ENCODE measurements at regions not wholly inside any gene's neighbourhood (a gene's known extent, or its start where the extent isn't known, plus 50 kb on each side); places are given as distances from the start of the nearest gene placed in this dataset.

- Histone ChIP-seq H3K27ac (ENCODE audit: low read length, poor library complexity, severe bottlenecking) (no peak overlapping the region), H2AFZ (ENCODE audit: low read depth, low read length) (no peak overlapping the region), H3K18ac (ENCODE audit: low read depth in 1 of 2, low read length in 2 of 2) (no peak overlapping the region), H3K4me2 (ENCODE audit: low read length, poor library complexity, severe bottlenecking) (no peak overlapping the region), H2BK15ac (ENCODE audit: low read depth, poor library complexity, severe bottlenecking) (no peak overlapping the region), H3K4me1 (ENCODE audit: control insufficient read depth, insufficient read depth, low read depth, low read length) (no peaks in the 10 kb centered on the region), H3K14ac (ENCODE audit: low read length in 2 of 2) (no peak overlapping the region), H2BK5ac (ENCODE audit: low read depth, low read length, poor library complexity, severe bottlenecking) (no peak overlapping the region), H3K27me3 (ENCODE audit: control insufficient read depth in 1 of 2, insufficient read depth in 1 of 2, low read length in 2 of 2) (peaks cover 0 to 30% of the 10 kb centered on the region in 2 experiments), H2BK12ac (ENCODE audit: low read length in 2 of 2) (no peak overlapping the region), H3K4me3 (ENCODE audit: insufficient read depth in 1 of 2, low read depth in 1 of 2, low read length in 2 of 2) (no peak overlapping the region), H3K79me1 (replicated peaks; ENCODE audit: low read length, poor library complexity, severe bottlenecking) (no peaks in the 10 kb centered on the region), H2AK5ac (ENCODE audit: low read length, severe bottlenecking) (no peak overlapping the region), H3K36me3 (ENCODE audit: control insufficient read depth in 1 of 2, insufficient read depth in 2 of 2, low read depth in 1 of 2, low read length in 2 of 2) (no peaks in the 10 kb centered on the region), H3K9me3 (ENCODE audit: control insufficient read depth, low read length) (no peaks in the 10 kb centered on the region), H2BK120ac (ENCODE audit: low read depth, low read length) (no peak overlapping the region), H3K9ac (ENCODE audit: low read length) (no peak overlapping the region), H3K23ac (ENCODE audit: low read length in 2 of 2) (no peak overlapping the region), H3K4ac (ENCODE audit: low read depth in 1 of 2, low read length in 2 of 2) (no peak overlapping the region), H4K8ac (ENCODE audit: low read length) (no peak overlapping the region), H4K91ac (ENCODE audit: low read length) (no peak overlapping the region)
- no peak for DNase-seq
- WGBS, result 69% methylated on average over 2 of the region's 3 CpGs
These were observed 126.6 kb upstream of the PTPRT start for GRCh38 chr20:43316271-43316670.

- no peak overlapping the region for H3K18ac ChIP-seq (ENCODE audit: low read depth in 1 of 2, low read length in 2 of 2)
- peaks cover 9% of the 10 kb centered on the region for H3K9me3 ChIP-seq (ENCODE audit: control insufficient read depth, low read length)
- no peak for DNase-seq
- H4K8ac ChIP-seq (ENCODE audit: low read length), result no peak overlapping the region
- H3K9ac ChIP-seq (ENCODE audit: low read length), result no peak overlapping the region
- no peak overlapping the region for H3K4ac ChIP-seq (ENCODE audit: low read depth in 1 of 2, low read length in 2 of 2)
- H2BK12ac ChIP-seq (ENCODE audit: low read length in 2 of 2), result no peak overlapping the region
- H3K23ac ChIP-seq (ENCODE audit: low read length in 2 of 2), result no peak overlapping the region
- no peaks in the 10 kb centered on the region for H3K4me1 ChIP-seq (ENCODE audit: control insufficient read depth, insufficient read depth, low read depth, low read length)
- H2AFZ ChIP-seq (ENCODE audit: low read depth, low read length), result no peak overlapping the region
- no peak overlapping the region for H2BK120ac ChIP-seq (ENCODE audit: low read depth, low read length)
- H4K91ac ChIP-seq (ENCODE audit: low read length), result no peak overlapping the region
- peaks cover 0 to 17% of the 10 kb centered on the region in 2 experiments for H3K27me3 ChIP-seq (ENCODE audit: control insufficient read depth in 1 of 2, insufficient read depth in 1 of 2, low read length in 2 of 2)
- H3K4me2 ChIP-seq (ENCODE audit: low read length, poor library complexity, severe bottlenecking), result no peak overlapping the region
- no peak overlapping the region for H2BK5ac ChIP-seq (ENCODE audit: low read depth, low read length, poor library complexity, severe bottlenecking)
- H3K36me3 ChIP-seq (ENCODE audit: control insufficient read depth in 1 of 2, insufficient read depth in 2 of 2, low read depth in 1 of 2, low read length in 2 of 2), result no peaks in the 10 kb centered on the region
- H3K4me3 ChIP-seq (ENCODE audit: insufficient read depth in 1 of 2, low read depth in 1 of 2, low read length in 2 of 2), result no peak overlapping the region
- H3K14ac ChIP-seq (ENCODE audit: low read length in 2 of 2), result no peak overlapping the region
- no peak overlapping the region for H2BK15ac ChIP-seq (ENCODE audit: low read depth, poor library complexity, severe bottlenecking)
- H3K27ac ChIP-seq (ENCODE audit: low read length, poor library complexity, severe bottlenecking), result no peak overlapping the region
- no peak overlapping the region for H2AK5ac ChIP-seq (ENCODE audit: low read length, severe bottlenecking)
- no peaks in the 10 kb centered on the region for H3K79me1 ChIP-seq (replicated peaks; ENCODE audit: low read length, poor library complexity, severe bottlenecking)
These were observed 119.6 kb upstream of the PTPRT start for GRCh38 chr20:43309266-43309665.

- Histone ChIP-seq H2BK120ac (ENCODE audit: low read depth, low read length) (no peak overlapping the region), H3K9me3 (ENCODE audit: control insufficient read depth, low read length) (peaks cover 9% of the 10 kb centered on the region), H3K4me2 (ENCODE audit: low read length, poor library complexity, severe bottlenecking) (no peak overlapping the region), H3K18ac (ENCODE audit: low read depth in 1 of 2, low read length in 2 of 2) (no peak overlapping the region), H3K23ac (ENCODE audit: low read length in 2 of 2) (no peak overlapping the region), H3K36me3 (ENCODE audit: control insufficient read depth in 1 of 2, insufficient read depth in 2 of 2, low read depth in 1 of 2, low read length in 2 of 2) (no peaks in the 10 kb centered on the region), H4K91ac (ENCODE audit: low read length) (no peak overlapping the region), H2AFZ (ENCODE audit: low read depth, low read length) (no peak overlapping the region), H3K4me3 (ENCODE audit: insufficient read depth in 1 of 2, low read depth in 1 of 2, low read length in 2 of 2) (no peak overlapping the region), H2BK12ac (ENCODE audit: low read length in 2 of 2) (no peak overlapping the region), H3K27me3 (ENCODE audit: control insufficient read depth in 1 of 2, insufficient read depth in 1 of 2, low read length in 2 of 2) (peaks cover 0 to 16% of the 10 kb centered on the region in 2 experiments), H2BK15ac (ENCODE audit: low read depth, poor library complexity, severe bottlenecking) (no peak overlapping the region), H3K4ac (ENCODE audit: low read depth in 1 of 2, low read length in 2 of 2) (no peak overlapping the region), H3K4me1 (ENCODE audit: control insufficient read depth, insufficient read depth, low read depth, low read length) (no peaks in the 10 kb centered on the region), H3K9ac (ENCODE audit: low read length) (no peak overlapping the region), H2AK5ac (ENCODE audit: low read length, severe bottlenecking) (no peak overlapping the region), H3K79me1 (replicated peaks; ENCODE audit: low read length, poor library complexity, severe bottlenecking) (no peaks in the 10 kb centered on the region), H3K27ac (ENCODE audit: low read length, poor library complexity, severe bottlenecking) (no peak overlapping the region), H2BK5ac (ENCODE audit: low read depth, low read length, poor library complexity, severe bottlenecking) (no peak overlapping the region), H3K14ac (ENCODE audit: low read length in 2 of 2) (no peak overlapping the region), H4K8ac (ENCODE audit: low read length) (no peak overlapping the region)
- WGBS, result 73% methylated on average over 4 of the region's 4 CpGs
- no peak for DNase-seq
These were observed 117.1 kb upstream of the PTPRT start for GRCh38 chr20:43306837-43307236.

- no peak overlapping the region for H2BK12ac ChIP-seq (ENCODE audit: low read length in 2 of 2)
- no peak overlapping the region for H3K4ac ChIP-seq (ENCODE audit: low read depth in 1 of 2, low read length in 2 of 2)
- H3K9me3 ChIP-seq (ENCODE audit: control insufficient read depth, low read length), result peaks cover 9% of the 10 kb centered on the region
- H3K36me3 ChIP-seq (ENCODE audit: control insufficient read depth in 1 of 2, insufficient read depth in 2 of 2, low read depth in 1 of 2, low read length in 2 of 2), result no peaks in the 10 kb centered on the region
- H3K9ac ChIP-seq (ENCODE audit: low read length), result no peak overlapping the region
- no peak overlapping the region for H3K4me3 ChIP-seq (ENCODE audit: insufficient read depth in 1 of 2, low read depth in 1 of 2, low read length in 2 of 2)
- no peak overlapping the region for H4K8ac ChIP-seq (ENCODE audit: low read length)
- no peak overlapping the region for H2AK5ac ChIP-seq (ENCODE audit: low read length, severe bottlenecking)
- no peaks in the 10 kb centered on the region for H3K79me1 ChIP-seq (replicated peaks; ENCODE audit: low read length, poor library complexity, severe bottlenecking)
- H3K27me3 ChIP-seq (ENCODE audit: control insufficient read depth in 1 of 2, insufficient read depth in 1 of 2, low read length in 2 of 2), result peaks cover 0 to 8% of the 10 kb centered on the region in 2 experiments
- H3K23ac ChIP-seq (ENCODE audit: low read length in 2 of 2), result no peak overlapping the region
- no peak for DNase-seq
- no peaks in the 10 kb centered on the region for H3K4me1 ChIP-seq (ENCODE audit: control insufficient read depth, insufficient read depth, low read depth, low read length)
- H3K14ac ChIP-seq (ENCODE audit: low read length in 2 of 2), result no peak overlapping the region
- H2BK5ac ChIP-seq (ENCODE audit: low read depth, low read length, poor library complexity, severe bottlenecking), result no peak overlapping the region
- H2BK15ac ChIP-seq (ENCODE audit: low read depth, poor library complexity, severe bottlenecking), result no peak overlapping the region
- H2BK120ac ChIP-seq (ENCODE audit: low read depth, low read length), result no peak overlapping the region
- no peak overlapping the region for H3K27ac ChIP-seq (ENCODE audit: low read length, poor library complexity, severe bottlenecking)
- no peak overlapping the region for H3K4me2 ChIP-seq (ENCODE audit: low read length, poor library complexity, severe bottlenecking)
- no peak overlapping the region for H2AFZ ChIP-seq (ENCODE audit: low read depth, low read length)
- no peak overlapping the region for H3K18ac ChIP-seq (ENCODE audit: low read depth in 1 of 2, low read length in 2 of 2)
- H4K91ac ChIP-seq (ENCODE audit: low read length), result no peak overlapping the region
These were observed 116.0 kb upstream of the PTPRT start for GRCh38 chr20:43305749-43306148.
